ENCODE measurements at regions not wholly inside any gene's neighbourhood (a gene's known extent, or its start where the extent isn't known, plus 50 kb on each side); places are given as distances from the start of the nearest gene placed in this dataset.
"Not testable (repeated sequence)": the region's sequence is repeated elsewhere in the genome, so short reads cannot be mapped to it uniquely, and the experiment has no call there.

- DNase-seq (ENCODE audit: low read depth) = no peak
Measured at GRCh38 chr9:129561594-129562281, 59.2 kb downstream of the C9orf50 start.

- DNase-seq (ENCODE audit: low read depth) = no peak
Measured at GRCh38 chr9:129560881-129561306, 60.0 kb downstream of the C9orf50 start.

- no peak for DNase-seq (ENCODE audit: low read depth)
Measured at GRCh38 chr9:129559506-129559881, 61.4 kb downstream of the C9orf50 start.

GRCh38 chr9:129558551-129559505 lies 62.1 kb downstream of the C9orf50 start:
- no peak for DNase-seq (ENCODE audit: low read depth)

GRCh38 chr9:129558063-129558550 lies 62.8 kb downstream of the C9orf50 start:
- DNase-seq (ENCODE audit: low read depth) = no peak

- DNase-seq (ENCODE audit: low read depth) = peak; percentile 56
Measured at GRCh38 chr9:129557192-129558036, 63.5 kb downstream of the C9orf50 start.

- no peak for DNase-seq (ENCODE audit: low read depth)
Measured at GRCh38 chr9:129556491-129557191, 64.3 kb downstream of the C9orf50 start.

GRCh38 chr9:129555512-129556215 lies 65.2 kb downstream of the C9orf50 start:
- no peak for DNase-seq (ENCODE audit: low read depth)

GRCh38 chr9:129554649-129555048 lies 66.3 kb downstream of the C9orf50 start:
- peak; percentile 46 for DNase-seq (ENCODE audit: low read depth)

GRCh38 chr9:129553277-129553676 lies 67.6 kb downstream of the C9orf50 start:
- DNase-seq (ENCODE audit: low read depth) = no peak

GRCh38 chr9:129552064-129552463 lies 68.8 kb downstream of the C9orf50 start:
- no peak for DNase-seq (ENCODE audit: low read depth)

- no peak for DNase-seq (ENCODE audit: low read depth)
Measured at GRCh38 chr9:129551393-129551973, 69.4 kb downstream of the C9orf50 start.

GRCh38 chr9:129550977-129551376 lies 69.9 kb downstream of the C9orf50 start:
- not testable (repeated sequence) for DNase-seq (ENCODE audit: low read depth)

- DNase-seq (ENCODE audit: low read depth) = no peak
Measured at GRCh38 chr9:129550199-129550839, 70.6 kb downstream of the C9orf50 start.

GRCh38 chr9:129549684-129550083 lies 71.2 kb downstream of the C9orf50 start:
- no peak for DNase-seq (ENCODE audit: low read depth)

- no peak for DNase-seq (ENCODE audit: low read depth)
Measured at GRCh38 chr9:129549139-129549538, 71.8 kb downstream of the C9orf50 start.

- DNase-seq (ENCODE audit: low read depth) = no peak
Measured at GRCh38 chr9:129548571-129549135, 72.2 kb downstream of the C9orf50 start.

GRCh38 chr9:129547869-129548570 lies 72.9 kb downstream of the C9orf50 start:
- DNase-seq (ENCODE audit: low read depth) = no peak
